Hindlimb muscle (tissue), 1 donor: ENCODE measurements at regions not wholly inside any gene's neighbourhood (a gene's known extent, or its start where the extent isn't known, plus 50 kb on each side); places are given as distances from the start of the nearest gene placed in this dataset.

Source experiments
- DNase-seq: peaks from one replicate; pipeline ENCODE4 v3.0.0-alpha.2; 2013

DNA sequence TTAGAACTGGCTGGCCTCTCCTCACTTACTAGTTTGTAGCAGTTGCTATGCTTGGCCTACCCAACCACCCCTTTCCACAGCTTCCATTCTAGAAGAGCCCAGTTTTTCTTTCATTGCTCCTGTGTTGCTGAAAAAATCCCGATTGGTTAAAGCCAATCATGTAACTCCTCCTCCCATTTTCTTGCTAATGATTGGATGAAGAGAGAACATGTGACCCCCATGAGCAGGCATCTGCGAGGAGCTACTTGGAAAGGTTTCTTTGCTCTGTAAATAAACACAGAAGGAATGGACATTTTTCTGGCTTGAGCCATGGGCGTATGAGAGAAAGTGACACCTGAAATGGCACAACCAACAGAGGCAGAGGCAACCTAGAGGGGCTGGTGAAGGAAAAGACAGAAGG is 773.8 kb upstream of the TBX3 start:
- DNase-seq, result no peak

DNA sequence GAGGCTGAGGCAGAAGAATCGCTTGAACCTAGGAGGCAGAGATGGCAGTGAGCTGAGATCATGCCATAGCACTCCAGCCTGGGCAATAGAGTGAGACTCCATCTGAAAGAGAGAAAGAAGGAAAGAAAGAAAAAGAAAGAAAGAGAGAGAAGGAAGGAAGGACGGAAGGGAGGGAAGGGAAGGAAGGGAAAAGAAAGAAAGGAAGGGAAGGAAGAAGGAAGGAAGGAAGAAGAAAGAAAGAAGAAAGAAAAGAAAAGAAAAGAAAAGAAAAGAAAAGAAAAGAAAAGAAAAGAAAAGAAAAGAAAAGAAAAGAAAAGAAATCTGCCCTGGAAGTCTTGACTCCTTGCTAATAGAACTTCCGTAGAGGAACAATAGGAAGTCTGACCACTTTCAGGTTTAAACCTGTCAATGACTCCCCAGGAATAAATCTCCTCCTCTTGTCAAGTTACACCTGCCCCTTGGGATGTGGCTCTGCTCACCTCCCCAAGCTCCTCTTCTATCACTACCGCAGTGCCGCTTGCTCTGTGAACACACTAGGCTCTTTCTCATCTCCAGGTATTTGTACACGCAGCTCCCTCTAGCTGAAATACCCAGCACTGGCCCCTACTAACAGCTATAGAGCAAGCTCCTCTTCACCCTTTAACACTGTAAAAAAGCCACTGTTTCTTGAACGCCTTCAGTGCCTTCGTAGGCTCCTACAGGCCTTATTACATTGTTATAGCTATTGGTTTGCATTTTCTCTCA is 773.1 kb upstream of the TBX3 start:
- no peak for DNase-seq

DNA sequence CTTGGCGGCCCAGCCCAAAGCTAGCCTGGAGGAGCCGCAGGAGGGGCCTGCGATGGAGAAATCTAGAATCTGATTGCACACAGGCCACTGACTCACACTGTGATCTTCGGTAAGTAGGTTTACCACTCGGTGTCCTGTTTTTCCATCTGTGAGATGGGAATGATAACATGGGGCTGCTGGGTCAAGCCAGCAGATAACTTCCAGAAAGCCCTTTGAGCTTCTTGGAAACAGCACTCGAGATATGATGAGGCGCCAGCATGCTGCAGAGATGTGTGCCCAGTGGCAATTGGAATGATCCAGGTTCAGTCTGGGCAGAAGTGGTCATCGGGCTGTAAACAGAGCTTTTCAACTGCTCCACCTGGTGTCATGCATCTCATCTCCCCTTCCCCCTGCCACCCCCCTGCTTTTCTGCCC is 771.3 kb upstream of the TBX3 start:
- no peak for DNase-seq

DNA sequence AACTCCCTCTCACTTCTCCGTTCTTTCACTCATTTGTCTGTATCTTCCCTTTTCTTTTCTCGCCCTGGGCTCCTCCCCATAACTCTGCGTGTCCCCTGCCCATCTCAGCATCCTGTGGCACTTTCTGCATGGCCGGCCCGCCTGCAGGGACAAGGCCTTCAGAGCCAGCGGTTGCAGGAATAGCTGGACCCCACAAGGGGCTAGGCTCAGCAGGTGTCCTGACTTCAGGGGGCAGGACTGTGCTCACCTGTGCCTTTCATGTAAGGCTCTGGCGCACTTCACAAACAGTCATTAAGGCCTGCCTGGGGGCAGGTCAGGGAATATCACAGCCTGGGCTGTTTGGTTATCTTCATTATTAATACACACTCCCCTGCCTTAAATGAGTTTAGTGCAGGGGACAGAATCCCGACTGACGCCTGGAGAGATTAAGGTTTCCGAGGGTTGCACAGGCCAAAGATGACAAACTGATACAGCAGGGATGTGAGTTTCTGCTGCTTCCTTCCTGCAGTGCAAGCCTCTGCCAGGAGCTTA is 768.8 kb upstream of the TBX3 start:
- DNase-seq, result no peak

DNA sequence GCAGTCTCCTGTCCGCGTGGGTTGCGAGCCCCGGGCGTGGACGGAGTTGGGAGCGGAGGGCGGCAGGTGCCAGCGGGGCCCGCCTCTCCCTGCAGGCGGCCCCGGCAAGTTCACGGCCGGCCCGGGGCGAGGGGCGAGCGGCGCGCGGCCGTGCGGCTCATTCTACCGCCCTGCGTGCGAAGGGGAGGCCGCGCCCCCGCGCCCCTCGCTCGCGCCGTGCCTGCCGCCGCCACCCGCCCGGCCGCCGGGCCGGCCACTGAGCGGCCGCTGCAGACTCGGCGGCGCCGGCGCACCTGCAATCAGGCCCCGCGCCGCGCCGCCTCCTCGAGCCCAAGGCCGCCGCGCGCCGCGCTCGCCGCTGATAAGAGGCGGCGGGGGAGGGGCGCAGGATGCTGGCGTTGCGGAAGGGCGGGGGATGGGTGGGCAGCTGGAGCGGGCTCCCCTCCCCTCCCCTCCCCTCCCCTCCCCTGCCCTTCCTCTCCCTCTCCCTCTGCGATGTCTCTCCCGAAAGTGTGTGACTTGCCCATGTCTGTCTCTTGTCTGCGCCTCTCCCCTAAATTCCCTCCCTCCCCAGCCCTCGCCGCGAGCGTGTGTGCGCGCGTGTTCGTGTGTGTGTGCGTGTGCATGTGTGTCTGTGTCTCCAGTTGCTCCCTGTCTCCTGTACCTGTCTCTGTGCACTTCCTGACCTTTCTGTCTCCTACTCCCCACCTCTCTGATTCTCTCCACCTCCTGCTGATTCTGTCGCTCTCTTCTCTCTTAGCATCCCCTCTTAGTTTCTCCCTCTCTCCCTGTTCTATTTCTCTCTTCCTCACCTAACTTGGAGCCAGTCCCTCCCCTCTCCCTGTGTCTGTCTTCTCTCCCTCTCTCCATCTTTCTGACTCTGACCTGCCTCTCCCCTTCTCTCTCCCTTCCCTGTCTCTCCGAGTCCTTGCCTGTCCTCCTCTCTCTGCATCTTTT is 768.1 kb upstream of the TBX3 start:
- peak; percentile 23 for DNase-seq

- DNase-seq, result no peak
Measured at GRCh38 chr12:115451151-115451779, 767.3 kb upstream of the TBX3 start.

DNA sequence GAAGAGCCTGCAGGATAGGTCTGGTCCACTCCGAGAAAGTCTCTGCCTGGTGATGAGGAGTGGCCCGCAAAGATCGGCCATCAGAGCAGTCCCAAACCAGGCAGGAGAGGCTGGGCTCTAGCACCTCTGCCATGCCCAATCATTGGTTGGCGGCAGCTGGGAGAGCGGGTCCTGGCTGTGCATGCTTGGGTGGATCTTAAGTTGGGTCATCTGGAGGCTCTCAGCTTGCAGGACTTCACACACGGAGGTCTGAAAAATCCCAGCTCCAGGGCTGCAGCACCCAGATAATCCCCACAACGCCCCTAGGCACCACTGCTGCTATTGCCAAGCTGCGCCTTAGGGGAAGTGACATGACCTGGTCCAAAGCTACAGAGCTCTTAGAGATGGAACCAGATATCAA is 766.7 kb upstream of the TBX3 start:
- DNase-seq, result no peak

DNA sequence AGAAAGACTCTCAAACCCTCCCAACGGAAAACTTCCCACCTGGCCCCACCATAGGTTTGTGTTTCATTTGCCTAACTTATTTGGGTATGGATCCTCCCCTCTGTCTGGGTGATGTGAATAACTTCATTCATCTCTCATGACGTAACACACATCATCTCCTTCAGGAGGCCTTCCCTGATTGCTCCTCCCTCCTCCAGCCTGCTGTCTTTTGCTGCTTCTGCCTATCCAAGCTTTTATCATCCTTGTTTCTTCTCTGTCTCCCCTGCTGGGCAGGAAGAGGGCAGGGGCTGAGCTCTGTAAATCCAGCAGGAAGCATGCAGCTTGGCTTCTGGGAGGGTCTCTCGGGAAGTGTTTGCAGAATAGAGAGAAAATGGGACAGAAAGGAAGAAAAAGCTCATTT is 766.0 kb upstream of the TBX3 start:
- no peak for DNase-seq

GRCh38 chr12:115449526-115449925 is 765.6 kb upstream of the TBX3 start:
- no peak for DNase-seq

DNA sequence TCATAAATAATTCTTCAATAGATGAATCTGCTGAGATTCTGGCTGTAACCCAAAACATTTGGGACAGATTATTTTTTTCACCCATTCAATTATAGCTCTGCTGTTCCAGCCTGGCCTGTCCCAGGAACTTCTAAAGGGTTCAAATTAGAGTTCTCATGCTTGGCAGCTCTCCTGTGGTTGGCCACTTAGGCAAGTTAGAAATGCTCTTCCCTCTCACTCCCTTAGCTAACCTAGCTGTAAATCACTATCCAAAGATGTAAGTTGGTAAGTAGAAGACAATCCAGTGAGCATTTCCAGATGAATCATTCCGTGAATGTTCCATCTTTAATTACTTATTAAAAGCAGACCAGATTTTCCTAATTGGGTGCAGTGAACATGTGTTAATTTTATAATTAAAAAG is 760.4 kb upstream of the TBX3 start:
- no peak for DNase-seq

DNA sequence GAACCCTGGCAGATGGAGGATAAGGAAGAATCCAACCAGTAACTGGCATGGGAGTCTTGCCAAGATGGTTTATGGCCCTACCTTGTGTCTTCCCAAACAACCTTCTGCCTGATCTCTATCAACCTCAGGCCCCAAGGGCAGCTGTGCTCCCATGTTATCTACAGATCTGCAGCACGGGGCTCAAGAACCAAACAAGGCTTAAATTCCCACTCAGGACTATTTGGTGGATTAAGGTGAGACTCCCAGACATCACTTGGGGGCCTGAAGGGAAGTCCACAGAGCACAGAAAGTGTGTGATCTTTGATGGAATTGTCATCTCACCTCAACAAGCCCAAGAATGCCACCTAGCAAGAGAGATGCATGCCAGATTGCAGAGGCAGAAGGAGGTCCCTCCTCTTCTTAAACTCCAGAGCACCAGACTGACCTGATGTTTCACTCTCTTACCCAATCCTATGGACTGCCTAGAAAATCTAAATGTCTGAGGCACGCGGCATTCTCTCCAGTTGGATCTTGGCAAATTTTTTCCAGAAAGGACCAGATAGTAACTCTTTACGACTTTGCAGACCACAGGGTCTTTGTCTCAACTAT is 759.5 kb upstream of the TBX3 start:
- no peak for DNase-seq

DNA sequence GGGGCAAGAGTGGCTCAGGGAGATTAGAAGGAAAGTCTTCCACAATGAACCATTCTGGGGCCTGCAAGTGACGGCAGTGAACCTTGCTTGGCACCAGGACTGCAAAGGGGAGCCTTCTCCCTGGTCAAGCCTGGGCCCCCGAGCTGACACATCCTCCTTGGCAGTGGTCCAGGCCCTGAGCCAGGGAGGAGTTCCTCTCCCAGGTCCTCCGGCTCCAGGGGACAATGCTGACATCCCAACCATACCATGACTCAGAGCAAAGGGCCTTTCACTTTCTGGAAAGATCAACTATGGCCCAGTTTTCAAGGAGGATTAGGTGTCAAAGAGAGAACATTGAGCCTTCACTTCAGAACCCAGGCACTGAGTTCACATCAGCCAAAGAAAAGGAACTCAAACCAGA is 756.5 kb upstream of the TBX3 start:
- no peak for DNase-seq

DNA sequence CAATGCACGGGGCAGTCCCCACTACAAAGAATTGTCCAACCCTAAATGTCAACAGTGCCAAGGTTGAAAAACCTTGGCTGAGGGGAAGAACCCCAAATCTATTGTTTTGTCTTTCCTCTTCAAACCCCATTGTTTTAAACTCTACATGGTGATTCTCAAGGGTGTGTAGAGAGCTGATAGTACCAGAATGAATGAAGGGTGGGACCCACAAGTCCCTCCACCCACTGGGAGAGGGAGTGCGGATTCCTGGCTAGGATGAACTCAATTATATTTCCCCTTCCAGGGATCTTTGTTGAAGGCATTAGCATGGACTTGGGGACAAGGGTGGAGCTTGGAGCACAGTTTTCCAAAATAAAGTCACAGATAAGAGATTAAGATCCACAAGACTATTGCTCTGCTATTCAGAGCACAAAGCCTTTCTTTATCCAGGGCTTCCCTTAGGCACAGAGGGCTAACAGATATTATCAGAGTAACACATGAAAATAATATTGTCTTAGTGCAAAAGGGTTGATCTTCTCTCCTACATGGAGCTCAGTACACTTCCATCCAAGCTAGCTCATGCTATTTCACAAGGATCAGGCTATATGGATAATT is 755.1 kb upstream of the TBX3 start:
- no peak for DNase-seq

DNA sequence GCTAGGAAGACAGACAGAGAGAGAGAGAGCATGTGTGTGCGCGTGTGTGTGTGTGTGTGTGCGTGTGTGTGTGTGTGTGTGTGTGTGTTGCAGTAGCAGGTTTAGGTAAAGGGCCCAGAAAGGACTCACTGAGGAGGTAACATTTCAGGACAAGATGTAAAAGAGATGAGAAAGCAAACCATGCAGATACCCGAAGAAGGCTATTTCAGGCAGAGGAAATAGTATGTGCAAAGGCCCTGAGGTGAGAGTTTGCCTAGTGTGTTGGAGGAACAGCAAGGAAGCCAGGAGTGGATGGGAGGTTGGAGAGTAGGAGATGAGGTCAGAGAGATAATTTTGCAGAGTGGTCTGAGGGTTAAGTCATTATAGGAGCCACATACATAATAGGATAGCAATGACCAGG is 754.3 kb upstream of the TBX3 start:
- DNase-seq, result no peak

DNA sequence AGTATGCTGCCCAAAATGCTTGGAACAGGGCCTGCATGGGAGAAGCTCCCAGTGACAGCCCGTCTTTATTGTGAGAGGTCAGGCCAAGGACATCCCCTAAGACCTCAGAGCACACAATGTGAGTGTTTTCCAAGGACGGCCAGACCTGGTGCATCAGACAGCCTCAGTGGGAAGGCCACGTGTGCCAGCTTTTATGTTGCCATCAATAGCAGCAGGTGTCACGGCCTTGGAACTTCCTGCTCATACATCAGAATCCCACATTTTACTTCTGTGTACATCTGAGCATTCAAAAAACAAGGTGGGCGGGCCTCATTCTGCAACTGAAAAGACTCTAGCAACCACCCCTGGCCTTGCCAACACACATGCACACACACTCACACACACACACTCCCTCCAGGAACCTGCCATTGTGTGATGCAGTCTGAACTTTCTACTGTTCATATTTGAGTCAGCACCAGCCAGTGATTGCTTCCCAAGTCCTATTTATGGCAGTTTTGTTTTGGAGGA is 753.1 kb upstream of the TBX3 start:
- no peak for DNase-seq

GRCh38 chr12:115433014-115433634 is 749.1 kb upstream of the TBX3 start:
- DNase-seq, result no peak

DNA sequence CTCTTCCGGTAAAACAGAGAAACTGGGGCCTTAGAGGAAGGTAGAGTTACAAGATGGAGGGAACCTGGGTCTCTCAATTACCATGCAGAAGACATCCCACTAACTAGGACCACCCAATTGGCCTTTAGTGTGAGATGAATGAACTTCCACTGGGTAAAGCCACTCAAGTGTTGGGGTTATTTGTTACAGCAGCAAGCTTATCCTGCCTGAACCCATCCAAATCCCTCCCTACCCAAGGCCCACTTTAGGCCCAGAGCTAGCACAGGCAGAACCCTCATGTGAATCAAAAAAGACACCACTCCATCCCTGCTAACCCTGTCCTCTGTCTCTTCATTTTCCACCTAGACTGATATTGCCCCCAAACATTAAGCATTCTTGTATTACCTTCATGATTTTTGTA is 746.7 kb upstream of the TBX3 start:
- DNase-seq, result no peak

DNA sequence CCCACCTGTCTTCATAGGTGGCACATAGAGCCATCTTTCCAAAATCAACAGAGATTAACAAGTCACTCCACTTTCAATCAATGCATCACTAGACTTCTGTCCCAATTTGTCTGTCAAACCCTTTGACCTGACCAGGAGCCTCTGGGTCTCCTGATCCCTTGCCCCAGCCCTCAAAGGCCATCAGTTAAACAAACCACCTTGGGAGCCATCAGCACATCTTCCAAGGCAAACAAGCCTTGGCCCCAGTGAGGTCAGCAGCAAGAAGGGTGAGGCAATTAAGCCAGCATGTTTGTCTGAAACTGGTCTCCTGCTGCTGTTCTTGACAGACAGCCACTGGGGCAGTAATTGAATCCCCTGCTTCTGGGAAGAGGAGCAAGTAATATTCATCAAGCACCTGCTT is 742.8 kb upstream of the TBX3 start:
- no peak for DNase-seq

GRCh38 chr12:115424003-115424402 is 740.0 kb upstream of the TBX3 start:
- DNase-seq, result no peak

GRCh38 chr12:115423546-115423987 is 739.6 kb upstream of the TBX3 start:
- DNase-seq, result no peak

DNA sequence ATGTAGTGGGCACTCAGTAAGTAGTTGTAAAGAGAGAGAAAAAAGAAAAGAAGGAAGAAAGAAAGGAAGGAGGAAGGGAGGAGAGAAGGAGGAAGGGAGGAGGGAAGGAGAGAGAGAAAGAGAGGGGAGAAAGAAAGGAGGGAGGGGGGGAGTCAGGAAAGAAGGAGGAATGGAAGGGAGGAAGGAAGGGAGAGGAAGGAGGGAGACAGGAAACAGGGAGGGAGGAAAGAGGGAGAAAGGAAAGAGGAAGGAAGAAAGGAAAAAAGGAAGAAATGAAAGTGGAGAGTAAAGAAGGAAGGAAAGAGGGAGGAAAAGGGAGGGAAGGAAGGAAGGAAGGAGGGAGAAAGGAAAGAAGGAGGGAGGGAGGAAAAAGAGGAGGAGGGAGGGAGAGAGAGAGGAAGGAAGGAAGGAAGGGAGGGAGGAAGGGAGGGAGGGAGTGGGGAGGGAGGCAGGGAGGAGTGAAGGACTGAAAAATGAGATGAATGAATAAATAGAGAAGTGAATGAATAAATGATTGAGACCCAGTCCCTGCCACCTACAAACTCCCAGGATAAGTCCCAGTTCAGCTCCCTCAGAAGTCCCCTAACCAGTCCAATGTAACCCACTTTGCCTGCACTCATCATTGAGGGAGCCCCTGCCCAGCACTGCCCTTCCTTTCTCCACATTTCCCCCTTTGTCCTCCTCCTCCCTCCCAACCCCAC is 739.0 kb upstream of the TBX3 start:
- DNase-seq, result no peak
